Calu3 (cell line): ENCODE measurements at regions not wholly inside any gene's neighbourhood (a gene's known extent, or its start where the extent isn't known, plus 50 kb on each side); places are given as distances from the start of the nearest gene placed in this dataset.

Experiments
- BruUV-seq: library from RNA; stranded (reverse); fragments of 400-500 nt; replicated peaks from 2 replicates; lab custom pipeline; 2021; lab: Mats Ljungman, UMichigan
- CTCF ChIA-PET: fragments of 300-600 bp; sonication (Branson Sonifier 250); formaldehyde crosslinking; loops from one replicate; lab custom pipeline; 2022; ENCODE audit warnings: antibody characterized with exemption; lab: Charles Lee
- DNase-seq: peaks from one replicate; pipeline ENCODE4 v3.0.0; 2022
- H3K27ac Mint-ChIP-seq: one replicate; pipeline ENCODE4 v1.8.0; 2022; ENCODE audit warnings: mixed read lengths; ENCODE audit not compliant: unreplicated experiment
- H3K27me3 Mint-ChIP-seq: one replicate; pipeline ENCODE4 v1.8.0; 2022; ENCODE audit warnings: mixed read lengths; ENCODE audit not compliant: unreplicated experiment
- H3K36me3 Mint-ChIP-seq: one replicate; pipeline ENCODE4 v1.8.0; 2022; ENCODE audit warnings: mild to moderate bottlenecking, moderate library complexity, mixed read lengths; ENCODE audit not compliant: insufficient read depth, unreplicated experiment
- H3K4me1 Mint-ChIP-seq: one replicate; pipeline ENCODE4 v1.8.0; 2022; ENCODE audit warnings: mild to moderate bottlenecking, low read depth, mixed read lengths; ENCODE audit not compliant: unreplicated experiment
- H3K4me3 Mint-ChIP-seq: one replicate; pipeline ENCODE4 v1.8.0; 2022; ENCODE audit warnings: mild to moderate bottlenecking, low read depth, moderate library complexity, mixed read lengths; ENCODE audit not compliant: unreplicated experiment
- H3K9me3 Mint-ChIP-seq: one replicate; pipeline ENCODE4 v1.8.0; 2022; ENCODE audit warnings: low read depth, mixed read lengths; ENCODE audit not compliant: unreplicated experiment
- intact Hi-C: fragments of 100-400 bp; cut with micrococcal nuclease; formaldehyde crosslinking; loops from one replicate; pipeline ENCODE4 v1.10.0; 2022; ENCODE audit not compliant: unreplicated experiment
- TF ChIP-seq, protein P1 (sequence below): fragments of 200-600 bp; IDR thresholded peaks from one replicate; pipeline ENCODE4 v1.8.0; 2022; ENCODE audit warnings: antibody characterized with exemption; ENCODE audit not compliant: unreplicated experiment

DNA sequence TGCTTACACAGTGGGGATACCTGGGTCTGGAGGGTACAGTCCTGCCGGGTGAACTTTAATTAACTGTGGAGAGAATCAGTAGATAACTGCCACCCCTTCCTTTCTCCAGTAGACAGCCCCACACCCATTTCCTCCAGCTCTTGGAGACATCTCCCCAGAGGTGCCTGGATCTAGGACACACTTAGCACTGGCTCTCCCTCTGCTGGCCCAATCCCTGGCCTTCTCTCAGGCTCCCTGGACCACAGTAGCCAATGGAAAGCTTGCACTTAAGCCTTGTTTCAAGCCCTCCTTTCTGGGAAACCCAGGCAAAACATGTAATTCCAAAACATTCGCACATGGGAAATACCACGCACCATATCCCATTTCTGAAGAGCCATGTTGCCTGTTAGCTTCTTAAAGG, 169.2 kb upstream of the GAS1 start:
- Mint-ChIP-seq H3K4me1 (no peaks in the 10 kb centered on the region), H3K36me3 (no peaks in the 10 kb centered on the region), H3K9me3 (no peaks in the 10 kb centered on the region), H3K4me3 (no peak overlapping the region), H3K27me3 (peaks cover 40% of the 10 kb centered on the region), H3K27ac (no peak overlapping the region)
- TF ChIP-seq, protein P1, sequence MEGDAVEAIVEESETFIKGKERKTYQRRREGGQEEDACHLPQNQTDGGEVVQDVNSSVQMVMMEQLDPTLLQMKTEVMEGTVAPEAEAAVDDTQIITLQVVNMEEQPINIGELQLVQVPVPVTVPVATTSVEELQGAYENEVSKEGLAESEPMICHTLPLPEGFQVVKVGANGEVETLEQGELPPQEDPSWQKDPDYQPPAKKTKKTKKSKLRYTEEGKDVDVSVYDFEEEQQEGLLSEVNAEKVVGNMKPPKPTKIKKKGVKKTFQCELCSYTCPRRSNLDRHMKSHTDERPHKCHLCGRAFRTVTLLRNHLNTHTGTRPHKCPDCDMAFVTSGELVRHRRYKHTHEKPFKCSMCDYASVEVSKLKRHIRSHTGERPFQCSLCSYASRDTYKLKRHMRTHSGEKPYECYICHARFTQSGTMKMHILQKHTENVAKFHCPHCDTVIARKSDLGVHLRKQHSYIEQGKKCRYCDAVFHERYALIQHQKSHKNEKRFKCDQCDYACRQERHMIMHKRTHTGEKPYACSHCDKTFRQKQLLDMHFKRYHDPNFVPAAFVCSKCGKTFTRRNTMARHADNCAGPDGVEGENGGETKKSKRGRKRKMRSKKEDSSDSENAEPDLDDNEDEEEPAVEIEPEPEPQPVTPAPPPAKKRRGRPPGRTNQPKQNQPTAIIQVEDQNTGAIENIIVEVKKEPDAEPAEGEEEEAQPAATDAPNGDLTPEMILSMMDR, result no peak
- DNase-seq, result no peak
- no TSS peak for BruUV-seq
- intact Hi-C loops, result no loop called here
- CTCF ChIA-PET, result no interaction called here

GRCh38 chr9:87118594-87118993, 171.3 kb upstream of the GAS1 start:
- TF ChIP-seq, protein P1, result no peak
- no peak for DNase-seq
- no peak overlapping the region for H3K4me3 Mint-ChIP-seq
- H3K4me1 Mint-ChIP-seq, result no peaks in the 10 kb centered on the region
- H3K36me3 Mint-ChIP-seq, result no peaks in the 10 kb centered on the region
- BruUV-seq, result no TSS peak
- peaks cover 33% of the 10 kb centered on the region for H3K27me3 Mint-ChIP-seq
- no peak overlapping the region for H3K27ac Mint-ChIP-seq
- H3K9me3 Mint-ChIP-seq, result no peaks in the 10 kb centered on the region
- intact Hi-C loops, result no loop called here
- CTCF ChIA-PET, result no interaction called here

GRCh38 chr9:87119328-87119881, 172.1 kb upstream of the GAS1 start:
- no peak overlapping the region for H3K27ac Mint-ChIP-seq

DNA sequence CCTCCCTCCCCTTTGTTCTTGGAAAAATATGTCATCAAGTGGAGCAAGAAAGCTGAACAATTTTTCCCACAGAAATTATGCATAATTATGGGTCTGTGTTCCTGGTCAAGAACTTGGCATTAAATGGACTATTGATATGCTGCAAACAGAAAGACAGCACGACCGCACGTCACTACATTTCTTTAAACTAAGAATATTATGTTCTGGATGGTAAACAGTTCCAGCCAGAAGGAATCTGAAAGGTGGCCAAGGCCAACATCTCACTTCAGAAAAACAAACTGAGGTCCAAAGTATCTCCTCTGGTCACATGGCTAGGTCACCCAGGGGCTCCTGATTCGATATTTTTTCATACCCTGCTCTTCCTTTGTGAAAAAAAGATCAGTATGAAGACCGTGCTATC, 173.3 kb upstream of the GAS1 start:
- DNase-seq, result no peak
- TF ChIP-seq, protein P1, result no peak
- H3K4me1 Mint-ChIP-seq, result no peaks in the 10 kb centered on the region
- peaks cover 30% of the 10 kb centered on the region for H3K27me3 Mint-ChIP-seq
- H3K36me3 Mint-ChIP-seq, result no peaks in the 10 kb centered on the region
- no peak overlapping the region for H3K27ac Mint-ChIP-seq
- no TSS peak for BruUV-seq
- no peaks in the 10 kb centered on the region for H3K9me3 Mint-ChIP-seq
- no peak overlapping the region for H3K4me3 Mint-ChIP-seq
- CTCF ChIA-PET, result no interaction called here
- intact Hi-C loops, result no loop called here

More at GRCh38 chr9:87119328-87119881, 172.1 kb upstream of the GAS1 start:
- H3K9me3 Mint-ChIP-seq, result no peaks in the 10 kb centered on the region
- TF ChIP-seq, protein P1, result no peak
- CTCF ChIA-PET, result no interaction called here
- intact Hi-C loops, result no loop called here
- no peak for DNase-seq
- peaks cover 30% of the 10 kb centered on the region for H3K27me3 Mint-ChIP-seq
- no TSS peak for BruUV-seq
- no peaks in the 10 kb centered on the region for H3K36me3 Mint-ChIP-seq
- no peak overlapping the region for H3K4me3 Mint-ChIP-seq
- H3K4me1 Mint-ChIP-seq, result no peaks in the 10 kb centered on the region
